Fibroblast of mammary gland (primary cell): ENCODE measurements at regions not wholly inside any gene's neighbourhood (a gene's known extent, or its start where the extent isn't known, plus 50 kb on each side); places are given as distances from the start of the nearest gene placed in this dataset.

ENCODE experiments used
- DNase-seq: peaks from one replicate; pipeline ENCODE4 v3.0.0-alpha.2; 2010; ENCODE audit warnings: low read depth
- H3K4me3 ChIP-seq: 2 replicates; pipeline ENCODE4 v1.5.1; 2011; ENCODE audit warnings: low read depth, mild to moderate bottlenecking, low read length, moderate library complexity; ENCODE audit not compliant: control insufficient read depth
- TF ChIP-seq, protein P1 (sequence below): conservative IDR thresholded peaks from 2 replicates; pipeline ENCODE4 v1.5.1; 2011; ENCODE audit warnings: low read depth, low read length, inconsistent platforms; ENCODE audit not compliant: control insufficient read depth, insufficient read depth

DNA sequence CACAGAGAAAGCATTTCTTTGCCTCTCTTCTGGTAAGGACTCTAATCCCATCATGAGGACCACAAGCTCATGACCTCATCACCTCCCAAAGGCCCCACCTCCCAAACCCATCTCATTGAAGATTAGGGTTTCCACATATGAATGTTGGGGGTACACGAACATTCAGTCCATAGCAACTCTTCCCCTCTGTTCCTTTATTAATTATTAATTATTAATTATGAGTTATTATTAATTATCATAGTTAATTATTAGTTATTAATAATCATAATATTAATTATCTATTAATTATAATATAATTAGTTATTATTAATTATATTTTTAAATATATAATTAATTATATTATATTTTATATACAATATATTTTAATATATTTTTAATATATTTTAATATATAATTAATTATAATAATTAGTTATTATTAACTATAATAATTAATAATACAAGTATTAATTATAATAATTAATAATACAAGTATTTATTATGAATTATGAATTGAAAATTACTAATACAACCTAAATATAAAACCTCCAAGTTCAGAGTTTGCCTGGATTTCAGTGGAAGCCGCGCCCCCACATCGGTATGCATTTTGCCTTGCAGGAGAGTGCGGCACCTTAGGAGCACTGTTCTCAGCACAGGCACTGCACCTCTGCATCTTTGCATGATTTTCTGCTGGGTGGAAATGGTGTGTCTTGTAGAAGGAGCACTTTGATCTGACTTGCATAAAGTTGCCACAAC, 128.0 kb upstream of the FGF3 start:
- TF ChIP-seq, protein P1, sequence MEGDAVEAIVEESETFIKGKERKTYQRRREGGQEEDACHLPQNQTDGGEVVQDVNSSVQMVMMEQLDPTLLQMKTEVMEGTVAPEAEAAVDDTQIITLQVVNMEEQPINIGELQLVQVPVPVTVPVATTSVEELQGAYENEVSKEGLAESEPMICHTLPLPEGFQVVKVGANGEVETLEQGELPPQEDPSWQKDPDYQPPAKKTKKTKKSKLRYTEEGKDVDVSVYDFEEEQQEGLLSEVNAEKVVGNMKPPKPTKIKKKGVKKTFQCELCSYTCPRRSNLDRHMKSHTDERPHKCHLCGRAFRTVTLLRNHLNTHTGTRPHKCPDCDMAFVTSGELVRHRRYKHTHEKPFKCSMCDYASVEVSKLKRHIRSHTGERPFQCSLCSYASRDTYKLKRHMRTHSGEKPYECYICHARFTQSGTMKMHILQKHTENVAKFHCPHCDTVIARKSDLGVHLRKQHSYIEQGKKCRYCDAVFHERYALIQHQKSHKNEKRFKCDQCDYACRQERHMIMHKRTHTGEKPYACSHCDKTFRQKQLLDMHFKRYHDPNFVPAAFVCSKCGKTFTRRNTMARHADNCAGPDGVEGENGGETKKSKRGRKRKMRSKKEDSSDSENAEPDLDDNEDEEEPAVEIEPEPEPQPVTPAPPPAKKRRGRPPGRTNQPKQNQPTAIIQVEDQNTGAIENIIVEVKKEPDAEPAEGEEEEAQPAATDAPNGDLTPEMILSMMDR: no peak
- DNase-seq: no peak
- H3K4me3 ChIP-seq: no peak overlapping the region

- no peak for DNase-seq
- H3K4me3 ChIP-seq: no peak overlapping the region
- TF ChIP-seq, protein P1: no peak
Measured at GRCh38 chr11:69947793-69948255, 128.6 kb upstream of the FGF3 start.

GRCh38 chr11:69948256-69949141, 129.3 kb upstream of the FGF3 start:
- TF ChIP-seq, protein P1: no peak
- no peak overlapping the region for H3K4me3 ChIP-seq
- no peak for DNase-seq

GRCh38 chr11:69949327-69949726, 128.8 kb upstream of the ANO1 start:
- DNase-seq: peak; percentile 34
- no peak overlapping the region for H3K4me3 ChIP-seq
- TF ChIP-seq, protein P1: no peak

- TF ChIP-seq, protein P1: peak; percentile 39
Measured at GRCh38 chr11:69950120-69950519, 128.0 kb upstream of the ANO1 start.

GRCh38 chr11:69950621-69951020, 127.5 kb upstream of the ANO1 start:
- TF ChIP-seq, protein P1: no peak
- H3K4me3 ChIP-seq: no peak overlapping the region
- DNase-seq: no peak

More at GRCh38 chr11:69950120-69950519, 128.0 kb upstream of the ANO1 start:
- peak; percentile 15 for DNase-seq
- no peak overlapping the region for H3K4me3 ChIP-seq
